GM23338 (cell line): ENCODE measurements at regions not wholly inside any gene's neighbourhood (a gene's known extent, or its start where the extent isn't known, plus 50 kb on each side); places are given as distances from the start of the nearest gene placed in this dataset.

Experiments
- ATAC-seq: fragments of 200-7000 bp; cut with Tn5 transposase; 3 replicates; pipeline ENCODE4 v1.9.1; 2020
- DNase-seq: peaks from one replicate; pipeline ENCODE4 v3.0.0-alpha.2; 2015; ENCODE audit warnings: low spot score
- H2AFZ ChIP-seq: fragments of 200-600 bp; sonication (generic); 2 replicates; pipeline ENCODE4 v1.8.0; 2016; ENCODE audit warnings: antibody characterized with exemption, mild to moderate bottlenecking, moderate library complexity
- H3F3A ChIP-seq: fragments of 200-600 bp; sonication (generic); replicated peaks from 2 replicates; pipeline ENCODE4 v1.8.0; 2017; ENCODE audit warnings: antibody characterized with exemption, mixed run types, low read depth
- H3K27ac ChIP-seq: fragments of 200-600 bp; sonication (generic); 2 replicates; pipeline ENCODE4 v1.6.1; 2016; ENCODE audit warnings: low read depth
- H3K27me3 ChIP-seq: fragments of 200-600 bp; sonication (generic); 2 replicates; pipeline ENCODE4 v1.8.0; 2016; ENCODE audit warnings: mild to moderate bottlenecking, mixed run types, moderate library complexity; ENCODE audit not compliant: insufficient read depth
- H3K36me3 ChIP-seq: fragments of 200-600 bp; sonication (generic); 2 replicates; pipeline ENCODE4 v1.8.0; 2016; ENCODE audit warnings: mild to moderate bottlenecking; ENCODE audit not compliant: insufficient read depth
- H3K4me1 ChIP-seq: fragments of 200-600 bp; sonication (generic); 2 replicates; pipeline ENCODE4 v1.8.0; 2016; ENCODE audit warnings: mild to moderate bottlenecking, moderate library complexity; ENCODE audit not compliant: insufficient read depth
- H3K4me2 ChIP-seq: fragments of 200-600 bp; sonication (generic); 2 replicates; pipeline ENCODE4 v1.7.1; 2017; ENCODE audit warnings: mixed run types
- H3K4me3 ChIP-seq: fragments of 200-600 bp; sonication (generic); 2 replicates; pipeline ENCODE4 v1.6.1; 2016; ENCODE audit warnings: mixed run types
- H3K79me2 ChIP-seq: fragments of 200-600 bp; sonication (generic); replicated peaks from 2 replicates; pipeline ENCODE4 v1.8.0; 2017; ENCODE audit warnings: mild to moderate bottlenecking; ENCODE audit not compliant: insufficient read depth
- H3K9me2 ChIP-seq: fragments of 200-600 bp; sonication (generic); 2 replicates; pipeline ENCODE4 v1.8.0; 2017; ENCODE audit not compliant: insufficient read depth
- H4K20me1 ChIP-seq: fragments of 200-600 bp; sonication (generic); replicated peaks from 2 replicates; pipeline ENCODE4 v1.8.0; 2017; ENCODE audit warnings: mild to moderate bottlenecking; ENCODE audit not compliant: insufficient read depth
- H3K27ac Mint-ChIP-seq: 2 replicates; pipeline ENCODE4 v1.8.0; 2020; ENCODE audit warnings: inconsistent platforms, mild to moderate bottlenecking, moderate library complexity, mixed read lengths
- H3K27me3 Mint-ChIP-seq: 3 replicates; pipeline ENCODE4 v1.8.0; 2022; ENCODE audit warnings: low read depth, mild to moderate bottlenecking, moderate library complexity, mixed read lengths, inconsistent platforms; ENCODE audit not compliant: insufficient read depth, poor library complexity
- H3K36me3 Mint-ChIP-seq: 3 replicates; pipeline ENCODE4 v1.8.0; 2021; ENCODE audit warnings: low read depth, mild to moderate bottlenecking, inconsistent platforms, moderate library complexity, mixed read lengths
- H3K4me1 Mint-ChIP-seq: 3 replicates; pipeline ENCODE4 v1.8.0; 2020; ENCODE audit warnings: mild to moderate bottlenecking, inconsistent platforms, mixed read lengths
- H3K4me3 Mint-ChIP-seq: 3 replicates; pipeline ENCODE4 v1.8.0; 2021; ENCODE audit warnings: moderate library complexity, mild to moderate bottlenecking, inconsistent platforms, mixed read lengths
- H3K9me3 Mint-ChIP-seq: 3 replicates; pipeline ENCODE4 v1.8.0; 2020; ENCODE audit warnings: moderate library complexity, mild to moderate bottlenecking, inconsistent platforms, mixed read lengths
- ETS1 ChIP-seq: IDR thresholded peaks from 2 replicates; pipeline ENCODE4 v1.6.1; 2016; ENCODE audit warnings: antibody characterized with exemption
- NANOG ChIP-seq: IDR thresholded peaks from 2 replicates; pipeline ENCODE4 v1.6.1; 2016; ENCODE audit warnings: antibody characterized with exemption, borderline replicate concordance
- REST ChIP-seq: IDR thresholded peaks from one replicate; pipeline ENCODE4 v1.6.1; 2018; ENCODE audit warnings: antibody characterized with exemption; ENCODE audit not compliant: unreplicated experiment
- ZNF462 ChIP-seq: fragments of 250-450 bp; sonication (Bioruptor Pico); IDR thresholded peaks from 2 replicates; pipeline ENCODE4 v1.5.0; 2020; ENCODE audit warnings: mild to moderate bottlenecking, moderate library complexity

GRCh38 chr22:27222178-27222577 lies 564.8 kb downstream of the MIAT start (continued):
- no peak for TF ChIP-seq REST
- TF ChIP-seq NANOG = no peak
- TF ChIP-seq ETS1 = no peak

- Mint-ChIP-seq H3K4me1 (peaks cover 2% of the 10 kb centered on the region; the same call in 1 of the 3 replicates), H3K27me3 (peaks cover 1% of the 10 kb centered on the region), H3K9me3 (no peaks in the 10 kb centered on the region), H3K4me3 (no peak overlapping the region), H3K27ac (no peak overlapping the region), H3K36me3 (no peaks in the 10 kb centered on the region)
- no peak for DNase-seq
- Histone ChIP-seq H3K9me2 (no peaks in the 10 kb centered on the region; the same call in 1 of the 2 replicates), H3K4me3 (no peak overlapping the region), H2AFZ (0 out of 2 replicates have a peak overlapping the region, but pooled peaks have one; percentile 38), H3K36me3 (no peaks in the 10 kb centered on the region), H3F3A (no peaks in the 10 kb centered on the region), H3K27me3 (no peaks in the 10 kb centered on the region), H3K4me1 (no peaks in the 10 kb centered on the region), H3K4me2 (no peak overlapping the region), H4K20me1 (no peaks in the 10 kb centered on the region), H3K27ac (no peak overlapping the region), H3K79me2 (no peaks in the 10 kb centered on the region)
- no peak for TF ChIP-seq ETS1
- TF ChIP-seq ZNF462 (CRISPR knock-in tag) = no peak
- ATAC-seq = no peak
These were observed 566.2 kb downstream of the MIAT start for GRCh38 chr22:27223317-27224177.
